Left renal pelvis (tissue), 4 donors: ENCODE measurements at regions not wholly inside any gene's neighbourhood (a gene's known extent, or its start where the extent isn't known, plus 50 kb on each side); places are given as distances from the start of the nearest gene placed in this dataset.

ENCODE experiments used
- DNase-seq, 4 donors: peaks; one replicate each; pipeline ENCODE4 v3.0.0-alpha.2; 2013; ENCODE audit warnings: low read depth in 4 of 4, low spot score in 3 of 4

DNA sequence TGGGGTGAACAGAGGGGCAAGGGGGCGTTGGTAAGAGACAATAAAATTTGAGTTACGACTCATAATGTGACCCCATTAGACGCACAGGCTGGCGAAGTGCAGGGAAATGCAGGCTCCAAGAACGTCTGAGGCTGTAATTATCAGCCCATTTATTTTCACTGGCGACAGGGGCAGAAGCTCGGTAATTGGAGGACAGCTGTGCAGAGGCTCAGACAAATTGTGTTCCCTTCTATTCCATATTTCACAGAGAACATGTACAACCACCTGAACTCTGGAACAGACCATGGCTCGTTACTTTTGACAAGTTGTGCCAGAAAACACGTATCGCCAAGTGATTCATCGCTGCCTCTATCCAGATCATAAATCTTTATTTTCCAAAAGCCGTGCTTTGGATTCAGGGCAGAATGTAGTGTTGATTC is 137.3 kb upstream of the FRMD4A start:
- DNase-seq: peak in 1 of 4 donors; percentile 14

DNA sequence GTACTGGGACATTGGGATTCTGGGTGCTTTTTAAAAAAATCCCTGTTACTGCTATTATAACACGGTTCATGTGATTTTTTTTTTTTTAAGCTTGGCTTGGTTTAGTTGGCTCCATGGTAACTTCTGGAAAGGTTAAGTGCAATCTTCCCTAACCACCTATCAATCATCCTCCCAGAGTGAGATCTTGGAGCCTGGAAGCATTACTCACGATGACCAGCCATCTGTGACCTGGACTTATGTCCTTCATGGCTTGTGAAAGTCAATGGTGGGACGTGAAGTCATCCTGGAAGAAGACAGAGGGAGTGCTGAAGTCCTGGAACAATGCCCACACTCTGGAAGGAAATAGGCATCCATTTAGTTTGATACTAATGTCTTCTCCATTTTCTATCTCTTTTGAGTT is 135.5 kb upstream of the FRMD4A start:
- DNase-seq: peak in 1 of 4 donors; percentile 14

- no peak for DNase-seq
These were observed 129.7 kb upstream of the FRMD4A start for GRCh38 chr10:14460447-14460846.

- no peak for DNase-seq
These were observed 128.9 kb upstream of the FRMD4A start for GRCh38 chr10:14459665-14460064.

- no peak for DNase-seq
These were observed 126.1 kb upstream of the FRMD4A start for GRCh38 chr10:14456870-14457266.

- DNase-seq: no peak
These were observed 125.6 kb upstream of the FRMD4A start for GRCh38 chr10:14456218-14456869.

DNA sequence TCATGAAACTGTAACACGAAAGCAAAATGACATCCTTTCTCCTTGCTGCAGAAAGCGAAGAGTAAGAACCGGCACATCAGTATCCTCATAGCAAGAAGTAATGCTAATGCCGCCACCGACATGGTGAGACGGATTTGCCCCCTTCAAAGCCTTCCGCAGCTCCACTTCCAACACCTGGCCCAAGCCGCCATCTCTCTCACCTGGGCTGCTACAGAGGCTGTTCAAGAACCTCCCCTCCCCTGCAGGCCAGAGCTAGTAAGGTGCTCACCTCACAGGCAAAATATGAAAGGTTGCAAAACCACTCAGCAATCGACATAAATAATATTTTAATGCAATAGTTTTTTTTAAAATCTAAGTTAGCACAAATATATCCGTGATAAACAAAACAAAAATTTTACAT is 123.9 kb upstream of the FRMD4A start:
- DNase-seq: no peak

DNA sequence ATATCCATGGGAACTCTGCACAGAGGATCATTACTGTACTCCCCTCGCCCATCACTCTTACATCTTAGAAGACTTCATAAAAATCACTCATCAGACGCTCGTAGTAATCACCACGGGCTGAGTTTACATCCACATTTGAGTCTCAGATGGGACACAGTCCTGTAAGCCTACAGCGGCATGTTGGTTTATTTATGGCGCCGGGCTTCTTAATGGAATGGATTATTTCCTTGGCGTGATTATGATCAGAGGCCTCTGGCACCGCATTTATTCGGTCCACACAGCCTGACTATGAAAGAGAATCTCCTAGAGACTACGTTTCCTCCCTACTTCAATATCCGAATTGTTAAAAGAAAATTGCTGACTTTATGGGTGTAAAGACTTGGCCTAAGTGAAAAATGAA is 123.5 kb upstream of the FRMD4A start:
- DNase-seq: no peak

DNA sequence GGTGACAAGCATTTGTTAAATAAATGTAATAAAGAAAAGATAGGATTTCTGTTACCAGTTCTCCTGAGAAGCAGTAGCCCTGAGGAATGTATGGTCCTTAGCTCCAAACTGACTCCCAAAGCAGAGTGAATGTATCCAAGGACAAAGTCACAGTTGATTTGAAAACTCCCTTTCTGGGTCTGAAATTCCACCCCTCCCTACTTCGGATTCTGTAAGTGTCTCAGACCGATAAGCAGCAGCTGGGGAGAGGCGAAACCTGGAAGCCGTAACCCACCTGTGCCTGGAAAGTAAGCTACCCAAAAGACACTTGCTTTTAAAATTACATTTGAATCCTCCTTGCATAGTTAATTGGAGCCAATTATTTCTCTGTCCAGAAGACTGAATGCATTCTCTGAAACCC is 122.9 kb upstream of the FRMD4A start:
- no peak for DNase-seq

- no peak for DNase-seq
These were observed 120.6 kb upstream of the FRMD4A start for GRCh38 chr10:14451341-14451740.

GRCh38 chr10:14450041-14450491 is 119.3 kb upstream of the FRMD4A start:
- DNase-seq: no peak

- no peak for DNase-seq
These were observed 118.6 kb upstream of the FRMD4A start for GRCh38 chr10:14449293-14449815.

GRCh38 chr10:14448197-14448990 is 117.7 kb upstream of the FRMD4A start:
- DNase-seq: no peak

GRCh38 chr10:14447094-14447839 is 116.5 kb upstream of the FRMD4A start:
- no peak for DNase-seq

DNA sequence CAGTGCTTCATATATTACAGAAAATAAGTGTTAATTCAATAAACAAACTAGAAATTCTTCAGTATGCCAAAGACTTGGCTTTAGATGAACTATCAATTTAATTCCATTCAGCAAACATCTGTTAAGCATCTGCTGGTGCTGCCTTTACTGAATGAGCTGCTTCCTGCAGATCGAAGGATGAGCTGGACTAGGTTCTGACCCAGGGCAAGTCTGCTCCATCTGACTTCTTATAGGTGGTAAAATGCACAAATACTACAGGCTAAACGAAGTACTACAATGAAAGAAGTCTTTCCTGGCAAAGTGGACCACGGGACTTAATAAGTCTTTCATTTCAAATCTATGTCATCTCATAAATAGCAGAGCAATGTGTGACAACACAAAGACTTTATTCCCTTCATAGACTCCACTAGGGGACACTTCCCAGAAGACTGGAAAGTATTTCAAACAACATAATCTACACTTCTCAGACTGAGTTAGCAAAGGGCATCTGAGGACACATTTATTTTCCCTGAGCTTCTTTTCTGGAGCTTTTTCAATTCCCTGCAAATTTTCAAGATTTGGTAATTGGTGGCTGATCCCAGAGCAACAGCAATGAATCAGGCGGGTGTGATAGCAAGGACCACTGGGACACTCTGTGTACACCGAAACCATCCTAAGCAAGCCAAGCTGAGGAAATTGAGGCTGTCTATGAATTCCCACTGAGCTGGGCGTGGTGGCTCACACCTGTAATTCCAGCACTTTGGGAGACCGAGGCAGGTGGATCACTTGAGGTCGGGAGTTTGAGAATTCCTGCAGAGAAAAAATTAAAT is 108.9 kb upstream of the FRMD4A start:
- no peak for DNase-seq

GRCh38 chr10:14438576-14438975 is 107.9 kb upstream of the FRMD4A start:
- DNase-seq: no peak

DNA sequence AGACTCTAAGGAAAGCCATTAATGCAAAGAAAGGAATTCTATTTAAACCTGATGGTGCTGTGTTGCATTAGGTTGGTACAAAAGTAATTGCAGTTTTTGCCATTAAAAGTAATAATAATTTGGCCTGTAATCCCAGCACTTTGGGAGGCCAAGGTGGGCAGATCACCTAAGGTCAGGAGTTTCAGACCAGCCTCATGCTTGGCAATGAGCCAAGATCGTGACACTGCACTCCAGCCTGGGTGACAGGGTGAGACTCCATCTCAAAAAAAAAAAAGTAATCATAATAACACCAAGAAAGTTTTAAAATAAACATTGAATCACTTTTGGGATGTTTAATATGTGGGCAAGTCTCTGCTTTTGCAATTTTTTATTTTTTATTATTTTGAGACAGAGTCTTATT is 107.3 kb upstream of the FRMD4A start:
- DNase-seq: no peak

- DNase-seq: no peak
These were observed 105.4 kb upstream of the FRMD4A start for GRCh38 chr10:14435976-14436632.

DNA sequence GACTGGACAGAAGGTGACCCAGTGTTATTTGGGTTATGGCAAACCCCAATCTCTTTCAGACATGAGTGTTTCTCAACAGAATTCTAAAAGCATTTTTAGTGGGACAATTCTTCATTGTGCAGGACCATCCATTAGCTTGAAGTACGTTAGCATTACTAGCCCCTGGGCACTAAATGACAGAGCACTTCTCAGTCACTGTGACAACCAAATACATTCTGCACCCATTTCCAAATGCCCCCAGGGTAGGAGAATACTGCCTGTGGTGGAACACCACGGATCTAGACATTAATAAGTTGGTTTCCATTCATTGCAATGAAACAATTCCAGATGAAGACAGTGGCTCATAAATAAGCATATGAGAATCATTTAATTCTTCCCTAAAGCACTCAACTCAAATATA is 102.4 kb upstream of the FRMD4A start:
- no peak for DNase-seq

GRCh38 chr10:14431868-14432267 is 101.1 kb upstream of the FRMD4A start:
- DNase-seq: no peak
